HepG2 (cell line): ENCODE measurements at regions not wholly inside any gene's neighbourhood (a gene's known extent, or its start where the extent isn't known, plus 50 kb on each side); places are given as distances from the start of the nearest gene placed in this dataset.

Source experiments
- ATAC-seq: fragments of 200-7000 bp; cut with Tn5 transposase; 3 replicates; pipeline ENCODE4 v1.9.1; 2020; ENCODE audit warnings: mild to moderate bottlenecking, moderate library complexity
- BruUV-seq: library from RNA; stranded (reverse); fragments of 400-500 nt; replicated peaks from 2 replicates; lab custom pipeline; 2021; lab: Mats Ljungman, UMichigan
- CTCF ChIA-PET: fragments of 300-600 bp; formaldehyde crosslinking; extraction: SDS; loops from one replicate; lab custom pipeline; 2021; ENCODE audit warnings: low total read pairs, inconsistent platforms, low intra/inter-chr PET ratio; lab: Yijun Ruan, JAX
- POLR2A ChIA-PET: fragments of 350-600 bp; sonication (Branson Sonifier 250); formaldehyde crosslinking; loops from one replicate; lab custom pipeline; 2020; ENCODE audit warnings: antibody characterized with exemption, inconsistent platforms; lab: Yijun Ruan, JAX
- DNase-seq: peaks from one replicate; pipeline ENCODE4 v3.0.0-alpha.2; 2015; ENCODE audit warnings: low spot score
- FAIRE-seq: peaks from 3 replicates; lab custom pipeline; 2011; peaks lifted over from hg19 to GRCh38; lab: Jason Lieb, UNC
- H2AFZ ChIP-seq: one replicate; pipeline ENCODE4 v1.6.1; 2011; ENCODE audit warnings: low read length, inconsistent platforms
- H3K27ac ChIP-seq: fragments of 300-600 bp; 3 replicates; pipeline ENCODE4 v1.8.0; 2011; ENCODE audit warnings: mixed run types, mild to moderate bottlenecking, mixed read lengths, low read length, inconsistent platforms; ENCODE audit not compliant: insufficient read depth; ENCODE audit errors: extremely low read length
- H3K27me3 ChIP-seq, 2 experiments: fragments of 200-600 bp in 1 of 2; 2 replicates in 1 of 2; 3 replicates in 1 of 2; pipeline versions ENCODE4 v1.6.0 to v1.8.0; 2011; ENCODE audit warnings: low read length in 2 of 2, mild to moderate bottlenecking in 2 of 2, moderate library complexity in 2 of 2, inconsistent platforms in 1 of 2; ENCODE audit not compliant: insufficient read depth in 2 of 2, control insufficient read depth in 1 of 2
- H3K36me3 ChIP-seq, 2 experiments: fragments of 200-600 bp in 1 of 2; replicated peaks in 1 of 2; 2 replicates in 1 of 2; 3 replicates in 1 of 2; pipeline versions ENCODE4 v1.5.1 to v1.8.0; 2011; ENCODE audit warnings: low read length in 2 of 2, inconsistent platforms in 1 of 2; ENCODE audit not compliant: insufficient read depth in 2 of 2, control insufficient read depth in 1 of 2
- H3K4me1 ChIP-seq: 2 replicates; pipeline ENCODE4 v1.5.1; 2012; ENCODE audit warnings: low read length, inconsistent platforms; ENCODE audit not compliant: insufficient read depth
- H3K4me2 ChIP-seq: 2 replicates; pipeline ENCODE4 v1.6.0; 2011; ENCODE audit warnings: low read depth, low read length, inconsistent platforms
- H3K4me3 ChIP-seq, 3 experiments: fragments of 200-600 bp in 1 of 3; sonication (generic), shearing (Covaris generic) in 1 of 3; replicated peaks in 1 of 3; 2 replicates each; pipeline ENCODE4 v1.5.1; 2011 to 2016; ENCODE audit warnings: low read length in 3 of 3, inconsistent platforms in 2 of 3, low read depth in 2 of 3, mild to moderate bottlenecking in 2 of 3, control low read depth in 1 of 3, mixed read lengths in 1 of 3; ENCODE audit not compliant: insufficient read depth in 1 of 3
- H3K79me2 ChIP-seq: one replicate; pipeline ENCODE4 v1.6.1; 2011; ENCODE audit warnings: low read length, inconsistent platforms; ENCODE audit not compliant: insufficient read depth
- H3K9ac ChIP-seq: 2 replicates; pipeline ENCODE4 v1.6.0; 2011; ENCODE audit warnings: mild to moderate bottlenecking, low read depth, low read length, inconsistent platforms; ENCODE audit not compliant: insufficient read depth
- H3K9me3 ChIP-seq: 2 replicates; pipeline ENCODE4 v1.5.1; 2012; ENCODE audit warnings: mild to moderate bottlenecking, low read length
- H4K20me1 ChIP-seq: 2 replicates; pipeline ENCODE4 v1.6.0; 2011; ENCODE audit warnings: inconsistent platforms, mild to moderate bottlenecking, low read length, moderate library complexity; ENCODE audit not compliant: insufficient read depth
- GATAD2A ChIP-seq: IDR thresholded peaks from 2 replicates; pipeline ENCODE4 v1.6.1; 2016
- GRHL1 ChIP-seq: sonication (generic); formaldehyde crosslinking; conservative IDR thresholded peaks from 2 replicates; pipeline ENCODE4 v1.8.0; 2022; ENCODE audit warnings: missing genetic modification reagents
- KLF6 ChIP-seq: IDR thresholded peaks from 2 replicates; pipeline ENCODE4 v1.8.0; 2016; ENCODE audit warnings: missing biosample characterization, missing genetic modification reagents
- MXI1 ChIP-seq: IDR thresholded peaks from 3 replicates; pipeline ENCODE4 v1.6.1; 2012; ENCODE audit warnings: low read depth, low read length, inconsistent platforms, borderline replicate concordance
- MYC ChIP-seq: sonication (generic); formaldehyde crosslinking; IDR thresholded peaks from 2 replicates; pipeline ENCODE4 v1.9.0; 2021; ENCODE audit warnings: missing genetic modification reagents, borderline replicate concordance
- RORA ChIP-seq: sonication (generic); formaldehyde crosslinking; IDR thresholded peaks from 2 replicates; pipeline ENCODE4 v1.5.0; 2020; ENCODE audit warnings: mild to moderate bottlenecking, missing genetic modification reagents, moderate library complexity
- SP4 ChIP-seq: sonication (generic); formaldehyde crosslinking; IDR thresholded peaks from 2 replicates; pipeline ENCODE4 v1.8.1; 2023; ENCODE audit warnings: mild to moderate bottlenecking, missing genetic modification reagents
- TARDBP ChIP-seq: sonication (generic); formaldehyde crosslinking; IDR thresholded peaks from 2 replicates; pipeline ENCODE4 v1.8.0; 2022; ENCODE audit warnings: mild to moderate bottlenecking, missing genetic modification reagents
- THAP11 ChIP-seq: IDR thresholded peaks from 2 replicates; pipeline ENCODE4 v1.6.1; 2016; ENCODE audit warnings: missing biosample characterization, missing genetic modification reagents
- THYN1 ChIP-seq: sonication (generic); formaldehyde crosslinking; IDR thresholded peaks from 2 replicates; pipeline ENCODE4 v1.8.1; 2023; ENCODE audit warnings: low read depth, mild to moderate bottlenecking, moderate library complexity, missing genetic modification reagents, borderline replicate concordance
- ZNF574 ChIP-seq: sonication (generic); formaldehyde crosslinking; IDR thresholded peaks from 2 replicates; pipeline ENCODE4 v1.4.0; 2020; ENCODE audit warnings: missing genetic modification reagents
- ZNF768 ChIP-seq: sonication (generic); formaldehyde crosslinking; IDR thresholded peaks from 2 replicates; pipeline ENCODE4 v1.4.0; 2020; ENCODE audit warnings: missing genetic modification reagents
- ZNF770 ChIP-seq: sonication (generic); formaldehyde crosslinking; IDR thresholded peaks from 2 replicates; pipeline ENCODE4 v1.5.0; 2020; ENCODE audit warnings: mild to moderate bottlenecking, missing genetic modification reagents
- WGBS: methylation state at CpG from one replicate; pipeline ENCODE4 v1.1.6; 2017; ENCODE audit warnings: low lambda C conversion rate; 5-methylcytosine and 5-hydroxymethylcytosine counted together
- in situ Hi-C: cut with HindIII; loops from 2 replicates; pipeline ENCODE4 v1.10.0; 2017; ENCODE audit warnings: low pct_unique_long_range_greater_than_20kb; ENCODE audit not compliant: extremely low pct_ligation_motif_present
- intact Hi-C: fragments of 100-400 bp; cut with micrococcal nuclease; formaldehyde crosslinking; loops from one replicate; pipeline ENCODE4 v1.10.0; 2022; ENCODE audit not compliant: unreplicated experiment

GRCh38 chr10:71011141-71011540 is 122.8 kb upstream of the PCBD1 start:
- Histone ChIP-seq H3K4me2 (no peak overlapping the region), H3K9me3 (no peaks in the 10 kb centered on the region), H3K4me1 (no peaks in the 10 kb centered on the region), H3K27me3 (peaks cover 0 to 24% of the 10 kb centered on the region in 2 experiments), H2AFZ (no peak overlapping the region), H3K27ac (no peak overlapping the region), H4K20me1 (no peaks in the 10 kb centered on the region), H3K79me2 (no peaks in the 10 kb centered on the region), H3K4me3 (no peak overlapping the region), H3K36me3 (no peaks in the 10 kb centered on the region), H3K9ac (no peak overlapping the region)
- TF ChIP-seq THYN1 (no peak), RORA (CRISPR knock-in tag) (no peak), MYC (CRISPR knock-in tag) (no peak), ZNF768 (CRISPR knock-in tag) (no peak), ZNF770 (CRISPR knock-in tag) (no peak), KLF6 (CRISPR knock-in tag) (no peak), GATAD2A (no peak), ZNF574 (CRISPR knock-in tag) (no peak), MXI1 (no peak), THAP11 (no peak), GRHL1 (CRISPR knock-in tag) (no peak), SP4 (CRISPR knock-in tag) (no peak), TARDBP (CRISPR knock-in tag) (no peak)
- intact Hi-C loops (no loop called here), in situ Hi-C loops (no loop called here)
- ATAC-seq (no peak), DNase-seq (no peak), FAIRE-seq (no peak)
- CTCF ChIA-PET, result no interaction called here
- 27% methylated on average over 3 of the region's 3 CpGs for WGBS
- no TSS peak for BruUV-seq
- POLR2A ChIA-PET, result no interaction called here
